NCI-H69 (cell line): ENCODE measurements at regions not wholly inside any gene's neighbourhood (a gene's known extent, or its start where the extent isn't known, plus 50 kb on each side); places are given as distances from the start of the nearest gene placed in this dataset.
"Not testable (repeated sequence)": the region's sequence is repeated elsewhere in the genome, so short reads cannot be mapped to it uniquely, and the experiment has no call there.

Experiments used
- DNase-seq: peaks from one replicate; lab custom pipeline; 2025; lab: John Stamatoyannopoulos, UW

DNA sequence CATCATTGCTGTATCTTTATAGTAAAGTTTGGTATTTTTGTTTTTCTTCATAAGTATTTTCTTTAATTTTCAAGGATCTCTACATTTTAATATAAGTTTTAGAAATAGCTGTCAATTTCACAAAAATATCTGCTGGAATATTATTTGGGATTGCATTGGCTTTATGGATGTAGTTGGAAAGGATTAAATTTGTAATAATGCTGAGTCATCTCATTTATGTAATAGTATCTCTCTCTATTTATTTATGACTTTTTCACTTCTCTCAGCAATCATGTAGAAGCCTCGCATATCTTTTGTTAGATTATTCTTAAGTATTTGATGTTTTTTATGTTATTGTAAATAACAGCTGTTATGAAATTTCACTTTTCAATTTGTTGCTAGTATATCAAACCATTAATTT, 223.1 kb upstream of the POGK start:
- no peak for DNase-seq

GRCh38 chr1:166626711-166627110, 212.6 kb upstream of the POGK start:
- DNase-seq: no peak

- DNase-seq: no peak
These were observed 211.7 kb upstream of the POGK start for GRCh38 chr1:166627558-166627957.

DNA sequence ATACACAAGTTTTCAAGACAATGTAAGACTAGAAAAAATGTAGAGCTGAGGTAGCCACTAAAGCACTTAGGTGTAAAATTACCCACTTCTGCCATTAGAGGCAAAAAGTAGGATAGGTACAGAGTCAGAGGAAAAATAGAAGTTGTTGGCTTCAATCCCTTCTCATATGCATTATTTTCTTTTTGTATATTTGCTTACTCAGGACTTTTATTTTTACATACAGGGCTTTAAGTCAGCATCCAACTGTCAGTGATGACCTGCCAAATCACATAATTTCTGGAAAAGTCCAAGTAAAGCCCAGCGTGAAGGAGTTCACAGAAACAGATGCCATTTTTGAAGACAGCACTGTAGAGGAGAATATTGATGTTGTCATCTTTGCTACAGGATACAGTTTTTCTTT, 211.0 kb upstream of the POGK start:
- DNase-seq: no peak

- no peak for DNase-seq
These were observed 209.3 kb upstream of the POGK start for GRCh38 chr1:166629946-166630345.

- DNase-seq: no peak
These were observed 208.9 kb upstream of the POGK start for GRCh38 chr1:166630369-166630768.

DNA sequence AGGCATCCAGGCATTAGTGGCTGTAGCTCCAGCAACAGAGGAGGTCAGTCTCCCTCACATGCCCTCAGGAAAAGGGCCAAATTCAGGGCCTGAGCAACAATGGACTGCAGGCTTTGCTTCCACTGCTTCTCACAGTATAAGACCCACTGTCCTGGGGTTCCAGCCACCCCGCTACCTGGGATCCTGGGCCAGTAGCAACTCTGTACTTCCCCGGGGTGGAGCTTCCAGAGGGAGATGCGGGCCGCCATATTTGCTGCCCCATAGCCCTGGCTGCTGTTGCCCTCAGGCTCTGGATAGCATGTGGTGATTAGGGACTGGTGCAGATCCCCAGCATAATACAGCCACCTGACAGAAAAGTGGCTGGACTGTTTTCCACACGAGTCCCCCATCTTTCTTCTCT, 201.1 kb upstream of the POGK start:
- DNase-seq: no peak

DNA sequence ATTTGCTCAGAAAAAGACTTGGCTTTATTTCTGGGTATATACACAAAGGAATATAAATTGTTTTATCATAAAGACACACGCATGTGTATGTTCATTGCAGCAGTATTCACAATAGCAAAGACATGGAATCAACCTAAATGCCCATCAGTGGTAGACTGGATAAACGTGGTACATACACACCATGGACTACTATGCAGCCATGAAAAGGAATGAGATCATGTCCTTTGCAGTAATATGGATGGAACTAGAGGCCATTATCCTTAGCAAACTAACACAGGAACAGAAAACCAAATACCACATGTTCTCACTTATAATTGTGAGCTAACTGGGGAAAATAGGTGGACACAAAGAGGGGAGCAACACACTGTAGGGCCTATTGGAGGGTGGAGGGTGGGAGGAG, 182.0 kb upstream of the POGK start:
- DNase-seq: not testable (repeated sequence)

DNA sequence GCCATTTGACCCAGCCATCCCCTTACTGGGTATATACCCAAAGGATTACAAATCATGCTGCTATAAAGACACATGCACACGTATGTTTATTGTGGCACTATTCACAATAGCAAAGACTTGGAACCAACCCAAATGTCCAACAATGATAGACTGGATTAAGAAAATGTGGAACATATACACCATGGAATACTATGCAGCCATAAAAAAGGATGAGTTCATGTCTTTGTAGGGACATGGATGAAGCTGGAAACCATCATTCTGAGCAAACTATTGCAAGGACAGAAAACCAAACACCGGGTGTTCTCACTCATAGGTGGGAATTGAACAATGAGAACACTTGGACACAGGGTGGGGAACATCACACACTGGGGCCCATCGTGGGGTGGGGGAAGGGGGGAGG, 172.5 kb upstream of the POGK start:
- not testable (repeated sequence) for DNase-seq

- not testable (repeated sequence) for DNase-seq
These were observed 171.7 kb upstream of the POGK start for GRCh38 chr1:166667600-166667999.

DNA sequence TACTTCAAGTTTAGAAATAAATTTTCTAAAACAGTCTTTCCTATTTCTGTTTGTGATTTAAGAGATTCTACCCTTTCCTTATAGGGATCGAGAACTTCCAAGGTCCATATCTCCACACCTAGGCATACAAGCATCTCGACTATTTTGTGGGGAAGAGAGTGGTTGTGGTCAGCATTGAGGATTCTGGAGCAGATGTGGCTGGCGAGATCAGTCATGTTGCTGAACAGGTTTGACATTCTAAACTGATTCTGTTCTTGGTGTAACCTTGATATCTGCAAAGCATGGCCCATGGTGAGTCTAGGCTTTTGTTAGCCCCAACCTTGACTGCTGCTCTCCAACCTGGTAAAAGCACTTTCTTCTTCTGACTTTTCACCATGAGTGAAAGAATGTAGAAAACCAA, 167.6 kb upstream of the POGK start:
- no peak for DNase-seq

- no peak for DNase-seq
These were observed 165.6 kb upstream of the POGK start for GRCh38 chr1:166673722-166674121.

DNA sequence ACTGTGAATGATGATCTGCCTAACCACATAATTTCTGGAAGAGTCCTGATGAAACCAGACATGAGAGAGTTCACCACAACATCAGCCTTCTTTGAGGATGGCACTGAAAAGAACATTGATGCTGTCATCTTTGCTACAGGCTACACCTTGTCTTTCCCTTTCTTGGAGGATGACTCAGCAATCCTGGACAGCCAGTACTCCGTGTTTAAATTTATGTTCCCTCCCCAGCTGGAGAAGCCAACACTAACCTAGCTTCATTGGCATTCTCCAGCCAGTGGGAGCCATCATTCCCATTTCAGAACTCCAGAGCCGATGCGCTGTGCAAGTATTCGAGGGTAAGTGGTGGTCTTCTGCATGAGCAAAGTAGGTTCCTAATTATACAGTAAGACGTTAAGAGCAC, 164.1 kb upstream of the POGK start:
- no peak for DNase-seq

- DNase-seq: no peak
These were observed 162.3 kb upstream of the POGK start for GRCh38 chr1:166676981-166677380.

GRCh38 chr1:166679369-166679768, 159.9 kb upstream of the POGK start:
- DNase-seq: no peak

DNA sequence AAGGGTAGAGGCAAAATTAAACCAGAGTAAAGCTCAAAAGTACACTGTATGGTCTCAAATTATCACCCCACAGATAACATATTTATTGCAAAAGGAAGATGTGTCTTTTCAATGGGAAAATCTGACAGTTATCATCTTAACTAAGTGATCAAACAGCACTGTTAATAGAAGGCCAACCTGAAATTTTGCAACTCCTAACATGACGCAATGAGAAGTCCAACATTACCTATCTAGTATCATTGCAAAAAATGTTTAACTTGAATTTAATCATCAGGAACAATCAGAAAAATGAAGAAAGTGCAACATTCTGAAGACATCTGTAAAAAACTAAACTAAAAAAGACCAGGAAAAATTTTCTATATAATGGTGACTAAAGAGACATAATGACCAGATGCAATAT, 156.7 kb upstream of the POGK start:
- DNase-seq: no peak

DNA sequence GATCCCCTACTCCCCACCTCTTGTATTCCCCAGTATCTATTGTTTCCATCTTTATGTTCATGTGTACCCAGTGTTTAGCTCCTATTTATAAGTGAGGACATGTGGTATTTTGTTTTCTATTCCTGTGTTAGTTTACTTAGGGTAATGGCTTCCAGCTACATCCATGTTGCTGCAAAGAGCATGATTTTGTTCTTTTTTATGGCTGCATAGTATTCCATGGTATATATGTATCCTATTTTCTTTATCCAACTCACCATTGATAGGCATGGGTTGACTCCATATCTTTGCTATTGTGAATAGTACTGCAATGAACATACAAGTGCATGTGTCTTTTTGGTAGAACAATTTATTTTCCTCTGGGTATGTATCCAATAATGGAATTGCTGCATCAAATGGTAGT, 154.6 kb upstream of the POGK start:
- not testable (repeated sequence) for DNase-seq

DNA sequence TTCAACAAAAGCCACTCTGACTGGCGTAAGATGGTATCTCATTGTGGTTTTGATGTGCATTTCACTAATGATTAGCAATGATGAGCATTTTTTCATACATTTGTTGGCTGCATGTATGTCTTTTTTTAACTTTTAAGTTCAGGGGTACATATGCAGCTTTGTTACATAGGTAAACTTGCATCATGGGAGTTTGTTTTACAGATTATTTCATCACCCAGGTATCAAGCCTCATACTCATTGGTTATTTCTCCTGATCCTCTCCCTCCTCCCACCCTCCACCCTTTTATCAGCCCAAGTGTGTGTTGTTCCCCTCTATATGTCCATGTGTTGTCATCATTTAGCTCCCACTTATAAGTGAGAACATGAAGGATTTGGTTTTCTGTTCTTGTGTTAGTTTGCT, 154.1 kb upstream of the POGK start:
- DNase-seq: no peak

- not testable (repeated sequence) for DNase-seq
These were observed 153.4 kb upstream of the POGK start for GRCh38 chr1:166685891-166686290.

DNA sequence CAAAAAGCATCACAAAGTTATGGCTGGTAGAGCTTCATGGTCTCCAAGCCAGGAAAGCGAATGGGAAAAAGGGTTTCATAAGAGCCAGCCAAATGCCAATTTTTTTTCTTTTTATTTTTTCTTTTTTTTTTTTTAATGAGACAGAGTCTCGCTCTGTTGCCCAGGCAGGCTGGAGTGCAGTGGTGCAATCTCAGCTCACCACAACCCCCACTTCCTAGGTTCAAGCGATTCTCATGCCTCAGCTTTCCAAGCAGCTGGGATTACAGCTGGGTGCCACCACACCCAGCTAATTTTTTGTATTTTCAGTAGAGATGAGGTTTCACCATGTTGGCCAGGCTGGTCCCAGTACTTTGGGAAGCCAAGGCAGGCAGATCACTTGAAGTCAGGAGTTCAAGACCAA, 148.7 kb upstream of the POGK start:
- DNase-seq: not testable (repeated sequence)

- no peak for DNase-seq
These were observed 147.8 kb upstream of the POGK start for GRCh38 chr1:166691476-166691875.

DNA sequence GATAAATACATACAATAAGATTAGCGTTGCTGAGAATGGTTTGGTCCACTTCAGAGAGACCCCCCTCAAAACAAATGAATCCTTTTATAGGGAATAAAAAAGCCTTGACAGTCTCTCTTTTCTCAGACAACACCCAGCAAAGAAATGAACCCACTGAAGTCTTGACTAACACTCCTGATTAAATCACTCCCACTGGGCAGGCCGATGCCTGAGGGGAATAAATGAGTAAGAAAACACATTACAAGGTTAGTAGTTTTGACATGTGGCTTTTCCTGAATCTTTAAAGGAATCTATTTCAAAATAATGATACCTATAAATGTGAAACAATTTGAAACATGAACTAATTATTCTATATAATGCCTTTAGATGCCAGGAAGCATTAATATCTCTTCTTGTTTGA, 146.9 kb upstream of the POGK start:
- no peak for DNase-seq

DNA sequence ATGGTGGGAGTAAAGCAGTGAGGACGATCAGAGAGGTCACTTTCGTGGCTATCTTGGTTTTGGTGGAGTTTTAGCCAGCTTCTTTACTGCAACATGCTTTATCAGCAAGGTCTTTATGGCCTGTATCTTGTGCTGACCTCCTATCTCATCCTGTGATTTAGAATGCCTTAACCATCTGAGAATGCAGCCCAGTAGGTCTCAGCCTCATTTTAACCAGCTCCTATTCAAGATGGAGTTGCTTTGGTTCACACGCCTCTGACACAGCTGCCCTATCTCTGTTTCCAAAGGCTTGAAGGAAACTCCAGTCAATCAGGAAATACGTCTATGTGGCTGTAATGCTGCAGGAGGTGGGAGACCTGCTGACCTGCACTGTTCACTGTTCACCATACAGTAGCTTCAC, 146.1 kb upstream of the POGK start:
- no peak for DNase-seq

DNA sequence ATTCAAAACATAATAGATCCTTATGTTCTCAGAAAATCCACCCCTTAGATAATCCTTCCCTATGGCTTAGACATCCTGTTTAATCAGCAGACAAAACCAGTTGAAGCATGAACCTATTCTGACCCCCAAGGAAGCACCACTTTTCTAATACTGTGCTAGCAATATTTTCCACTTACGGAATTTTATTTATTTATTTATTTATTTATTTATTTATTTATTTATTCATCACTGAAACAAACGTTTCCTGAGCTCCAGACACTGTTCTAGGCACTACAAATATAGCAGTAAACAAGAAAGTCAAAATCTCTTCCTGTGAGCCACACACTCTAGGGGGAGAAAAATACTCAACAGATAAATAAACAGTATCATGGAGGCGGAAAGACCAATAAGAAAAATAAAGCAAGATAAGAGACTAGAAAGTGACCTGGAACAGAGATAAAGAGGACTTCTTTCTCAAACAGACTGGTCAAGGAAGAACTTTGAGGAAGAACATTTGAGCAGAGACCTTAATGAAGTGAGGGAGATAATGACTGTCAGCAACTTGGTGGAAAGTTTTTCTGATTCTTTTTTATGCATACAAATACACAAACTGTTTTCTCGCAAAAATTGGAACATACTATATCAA, 145.5 kb upstream of the POGK start:
- DNase-seq: no peak

- DNase-seq: peak; percentile 38
These were observed 144.2 kb upstream of the POGK start for GRCh38 chr1:166695115-166695514.
